ENCODE measurements at regions not wholly inside any gene's neighbourhood (a gene's known extent, or its start where the extent isn't known, plus 50 kb on each side); places are given as distances from the start of the nearest gene placed in this dataset.

DNA sequence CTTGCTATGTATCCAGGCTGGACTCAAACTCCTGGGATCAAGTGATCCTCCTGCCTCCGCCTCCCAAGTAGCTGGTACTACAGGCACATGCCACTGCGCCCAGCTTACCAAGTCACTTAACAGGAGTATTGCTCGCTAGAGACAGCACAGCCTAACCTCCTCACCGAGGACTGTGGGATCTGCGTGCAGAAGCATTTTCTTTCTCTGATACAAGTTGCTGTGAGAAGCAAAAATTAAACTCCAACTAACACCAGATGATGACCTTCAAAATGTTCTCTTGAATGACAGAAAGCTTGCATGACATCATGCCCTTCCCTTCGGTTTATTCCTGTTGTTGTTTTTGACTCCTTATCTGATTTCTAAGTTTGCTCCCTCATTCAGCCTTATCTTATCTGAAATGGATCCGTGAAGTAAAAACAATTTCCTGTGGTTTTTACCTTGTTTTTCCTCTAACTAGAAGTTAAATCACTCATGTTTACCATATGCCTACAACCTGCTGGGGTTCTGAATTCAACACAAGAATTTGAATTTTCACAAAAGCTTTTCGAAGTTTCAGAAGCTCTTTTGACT, 94.4 kb upstream of the KIF5B start:
- TF ChIP-seq, protein P1, sequence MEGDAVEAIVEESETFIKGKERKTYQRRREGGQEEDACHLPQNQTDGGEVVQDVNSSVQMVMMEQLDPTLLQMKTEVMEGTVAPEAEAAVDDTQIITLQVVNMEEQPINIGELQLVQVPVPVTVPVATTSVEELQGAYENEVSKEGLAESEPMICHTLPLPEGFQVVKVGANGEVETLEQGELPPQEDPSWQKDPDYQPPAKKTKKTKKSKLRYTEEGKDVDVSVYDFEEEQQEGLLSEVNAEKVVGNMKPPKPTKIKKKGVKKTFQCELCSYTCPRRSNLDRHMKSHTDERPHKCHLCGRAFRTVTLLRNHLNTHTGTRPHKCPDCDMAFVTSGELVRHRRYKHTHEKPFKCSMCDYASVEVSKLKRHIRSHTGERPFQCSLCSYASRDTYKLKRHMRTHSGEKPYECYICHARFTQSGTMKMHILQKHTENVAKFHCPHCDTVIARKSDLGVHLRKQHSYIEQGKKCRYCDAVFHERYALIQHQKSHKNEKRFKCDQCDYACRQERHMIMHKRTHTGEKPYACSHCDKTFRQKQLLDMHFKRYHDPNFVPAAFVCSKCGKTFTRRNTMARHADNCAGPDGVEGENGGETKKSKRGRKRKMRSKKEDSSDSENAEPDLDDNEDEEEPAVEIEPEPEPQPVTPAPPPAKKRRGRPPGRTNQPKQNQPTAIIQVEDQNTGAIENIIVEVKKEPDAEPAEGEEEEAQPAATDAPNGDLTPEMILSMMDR (conservative IDR thresholded peaks at IDR 0.05; ENCODE audit: low read depth, low read length): no peak
- no peak for TF ChIP-seq EZH2phosphoT487 (IDR thresholded peaks at IDR 0.05; ENCODE audit: borderline replicate concordance, low read length)
